ENCODE measurements at regions not wholly inside any gene's neighbourhood (a gene's known extent, or its start where the extent isn't known, plus 50 kb on each side); places are given as distances from the start of the nearest gene placed in this dataset.

GRCh38 chr4:53781629-53782457, 190.6 kb upstream of the LNX1 start:
- H3K27me3 ChIP-seq (ENCODE audit: insufficient read depth, low read length), result peaks cover 47% of the 10 kb centered on the region
- H3K4me2 ChIP-seq (ENCODE audit: low read length), result no peak overlapping the region
- ChIA-PET POLR2A (no interaction called here), RAD21 (ENCODE audit: low non-redundant PET in 1 of 2, low total read pairs in 2 of 2, uncharacterized antibody in 2 of 2, unreplicated experiment in 2 of 2) (no interaction called here), CTCF (no interaction called here)
- intact Hi-C loops (cut with micrococcal nuclease), result no loop called here
- no peak overlapping the region for H3K4me3 ChIP-seq (replicated peaks in 1 of 2; ENCODE audit: low read depth in 1 of 2, low read length in 2 of 2)
- DNase-seq (ENCODE audit: low read depth, low spot score) (no peak), ATAC-seq (no peak)
- H3K79me2 ChIP-seq (ENCODE audit: insufficient read depth, low read length), result no peaks in the 10 kb centered on the region
- no peak overlapping the region for H3K9ac ChIP-seq (ENCODE audit: low read length)
- H3K9me3 ChIP-seq (ENCODE audit: control insufficient read depth in 1 of 2, insufficient read depth in 1 of 2, low read depth in 1 of 2, low read length in 2 of 2), result no peaks in the 10 kb centered on the region
- H4K20me1 ChIP-seq (ENCODE audit: insufficient read depth), result no peaks in the 10 kb centered on the region
- no peaks in the 10 kb centered on the region for H3K36me3 ChIP-seq (ENCODE audit: control insufficient read depth in 1 of 2, insufficient read depth in 2 of 2, low read length in 2 of 2)
- TF ChIP-seq SIN3A (IDR thresholded peaks at IDR 0.05; ENCODE audit: low read depth) (no peak), ZFX (IDR thresholded peaks at IDR 0.05) (no peak), ZNF274 (IDR thresholded peaks at IDR 0.05; ENCODE audit: low read depth, low read length) (no peak), TCF7L2 (IDR thresholded peaks at IDR 0.05; ENCODE audit: borderline replicate concordance, extremely low read depth, insufficient read depth, insufficient read length) (no peak), YY1 (IDR thresholded peaks at IDR 0.05; ENCODE audit: extremely low read depth, insufficient replicate concordance, low read depth, low read length) (no peak), ELF1 (IDR thresholded peaks at IDR 0.05; ENCODE audit: borderline replicate concordance, low read depth) (no peak), REST (IDR thresholded peaks at IDR 0.05; ENCODE audit: low read depth) (no peak)
- no TSS peak for BruUV-seq (replicated peaks)
- no peaks in the 10 kb centered on the region for H3K9me2 ChIP-seq (ENCODE audit: insufficient read depth)
- no peak overlapping the region for H3K27ac ChIP-seq (ENCODE audit: low read depth, low read length)
- H3K4me1 ChIP-seq (ENCODE audit: control insufficient read depth in 1 of 2, insufficient read depth in 2 of 2, low read length in 2 of 2), result no peaks in the 10 kb centered on the region
- no peak overlapping the region for H2AFZ ChIP-seq (ENCODE audit: low read depth, low read length, poor library complexity, severe bottlenecking)

All from HCT116 (cell line).